Neural progenitor cell (in vitro differentiated cells): ENCODE measurements at regions not wholly inside any gene's neighbourhood (a gene's known extent, or its start where the extent isn't known, plus 50 kb on each side); places are given as distances from the start of the nearest gene placed in this dataset.
A peak's percentile ranks its signal among the peaks of the same experiment; 100 is the strongest.

Experiments used
- DNase-seq: peaks from one replicate; pipeline ENCODE4 v3.0.0-alpha.2; 2016; ENCODE audit warnings: low spot score
- H2AFZ ChIP-seq: fragments of 200-600 bp; sonication (generic); replicated peaks from 2 replicates; pipeline ENCODE4 v1.6.1; 2016; ENCODE audit warnings: antibody characterized with exemption
- H3F3A ChIP-seq: fragments of 200-600 bp; sonication (generic); 2 replicates; pipeline ENCODE4 v1.6.1; 2016; ENCODE audit warnings: antibody characterized with exemption, low read depth
- H3K27ac ChIP-seq: fragments of 200-600 bp; sonication (generic); 2 replicates; pipeline ENCODE4 v1.5.1; 2016; ENCODE audit warnings: mild to moderate bottlenecking
- H3K27me3 ChIP-seq: fragments of 200-600 bp; sonication (generic); 2 replicates; pipeline ENCODE4 v1.6.1; 2016; ENCODE audit warnings: mild to moderate bottlenecking, moderate library complexity
- H3K36me3 ChIP-seq: fragments of 200-600 bp; sonication (generic); 2 replicates; pipeline ENCODE4 v1.5.1; 2016
- H3K4me1 ChIP-seq: fragments of 200-600 bp; sonication (generic); 2 replicates; pipeline ENCODE4 v1.6.1; 2016; ENCODE audit warnings: mixed run types
- H3K4me2 ChIP-seq: fragments of 200-600 bp; sonication (generic); 2 replicates; pipeline ENCODE4 v1.6.1; 2016
- H3K4me3 ChIP-seq: fragments of 200-600 bp; sonication (generic); 2 replicates; pipeline ENCODE4 v1.5.1; 2016
- H3K79me2 ChIP-seq: fragments of 200-600 bp; sonication (generic); 2 replicates; pipeline ENCODE4 v1.6.1; 2016; ENCODE audit warnings: low read depth
- H3K9ac ChIP-seq: fragments of 200-600 bp; sonication (generic); 2 replicates; pipeline ENCODE4 v1.6.1; 2016
- H3K9me3 ChIP-seq: fragments of 200-600 bp; sonication (generic); 2 replicates; pipeline ENCODE4 v1.5.1; 2016; ENCODE audit warnings: low read depth
- H4K20me1 ChIP-seq: fragments of 200-600 bp; sonication (generic); 2 replicates; pipeline ENCODE4 v1.6.1; 2016; ENCODE audit warnings: low read depth
- H3K27ac Mint-ChIP-seq: 3 replicates; pipeline ENCODE4 v1.8.0; 2021; ENCODE audit warnings: mixed read lengths
- H3K27me3 Mint-ChIP-seq: 2 replicates; pipeline ENCODE4 v1.8.0; 2022; ENCODE audit warnings: low read depth, mild to moderate bottlenecking, inconsistent platforms, moderate library complexity, mixed read lengths; ENCODE audit not compliant: insufficient read depth
- H3K36me3 Mint-ChIP-seq: 3 replicates; pipeline ENCODE4 v1.8.0; 2021; ENCODE audit warnings: mixed read lengths
- H3K4me1 Mint-ChIP-seq: 3 replicates; pipeline ENCODE4 v1.8.0; 2021; ENCODE audit warnings: mixed read lengths
- H3K4me3 Mint-ChIP-seq: 3 replicates; pipeline ENCODE4 v1.8.0; 2021; ENCODE audit warnings: mild to moderate bottlenecking, moderate library complexity, mixed read lengths
- H3K9me3 Mint-ChIP-seq: 3 replicates; pipeline ENCODE4 v1.8.0; 2020; ENCODE audit warnings: mixed read lengths
- CTCF ChIP-seq: fragments of 200-600 bp; sonication (generic); IDR thresholded peaks from 2 replicates; pipeline ENCODE4 v1.5.1; 2017; ENCODE audit warnings: antibody characterized with exemption, mild to moderate bottlenecking
- EZH2 ChIP-seq: fragments of 200-600 bp; sonication (generic); IDR thresholded peaks from 2 replicates; pipeline ENCODE4 v1.6.1; 2017; ENCODE audit warnings: antibody characterized with exemption, mild to moderate bottlenecking, moderate library complexity
- EZH2phosphoT487 ChIP-seq: fragments of 200-600 bp; sonication (generic); IDR thresholded peaks from 2 replicates; pipeline ENCODE4 v1.6.1; 2017; ENCODE audit warnings: antibody characterized with exemption

GRCh38 chrX:5100004-5100403, 1128.7 kb downstream of the NLGN4X start:
- H3K4me3 ChIP-seq, result no peak overlapping the region
- no peak overlapping the region for H3K9ac ChIP-seq
- no peaks in the 10 kb centered on the region for H3K9me3 ChIP-seq
- Mint-ChIP-seq H3K27ac (no peak overlapping the region), H3K4me1 (no peaks in the 10 kb centered on the region), H3K27me3 (no peaks in the 10 kb centered on the region), H3K9me3 (peaks cover 7% of the 10 kb centered on the region), H3K36me3 (no peaks in the 10 kb centered on the region), H3K4me3 (no peak overlapping the region)
- H3K4me2 ChIP-seq, result no peak overlapping the region
- H2AFZ ChIP-seq, result no peak overlapping the region
- no peaks in the 10 kb centered on the region for H3K79me2 ChIP-seq
- no peaks in the 10 kb centered on the region for H3K27me3 ChIP-seq
- H4K20me1 ChIP-seq, result no peaks in the 10 kb centered on the region
- no peaks in the 10 kb centered on the region for H3K4me1 ChIP-seq
- TF ChIP-seq EZH2 (no peak), EZH2phosphoT487 (no peak), CTCF (no peak)
- no peaks in the 10 kb centered on the region for H3K36me3 ChIP-seq
- H3K27ac ChIP-seq, result no peak overlapping the region
- no peaks in the 10 kb centered on the region for H3F3A ChIP-seq
- no peak for DNase-seq

- no peak for TF ChIP-seq EZH2
- no peak for TF ChIP-seq EZH2phosphoT487
- no peak for TF ChIP-seq CTCF
- no peak overlapping the region for H3K27ac ChIP-seq
Measured at GRCh38 chrX:5086388-5086787, 1142.3 kb downstream of the NLGN4X start.

GRCh38 chrX:5084279-5084678, 1144.4 kb downstream of the NLGN4X start:
- Histone ChIP-seq H3K9me3 (no peaks in the 10 kb centered on the region), H3K79me2 (no peaks in the 10 kb centered on the region), H3K4me1 (no peaks in the 10 kb centered on the region), H3K4me3 (no peak overlapping the region), H3F3A (no peaks in the 10 kb centered on the region), H3K9ac (no peak overlapping the region), H3K36me3 (no peaks in the 10 kb centered on the region), H2AFZ (peak overlapping the region; percentile 57), H3K4me2 (no peak overlapping the region), H4K20me1 (no peaks in the 10 kb centered on the region), H3K27me3 (no peaks in the 10 kb centered on the region), H3K27ac (no peak overlapping the region)
- no peak overlapping the region for H3K4me3 Mint-ChIP-seq
- no peaks in the 10 kb centered on the region for H3K27me3 Mint-ChIP-seq
- TF ChIP-seq EZH2 (no peak), EZH2phosphoT487 (no peak), CTCF (no peak)
- peaks cover 7% of the 10 kb centered on the region for H3K4me1 Mint-ChIP-seq
- H3K27ac Mint-ChIP-seq, result no peak overlapping the region
- H3K9me3 Mint-ChIP-seq, result peaks cover 5% of the 10 kb centered on the region
- no peaks in the 10 kb centered on the region for H3K36me3 Mint-ChIP-seq
- DNase-seq, result no peak

More at GRCh38 chrX:5086388-5086787, 1142.3 kb downstream of the NLGN4X start:
- no peak overlapping the region for H3K4me3 Mint-ChIP-seq
- H3K27ac Mint-ChIP-seq, result no peak overlapping the region
- H3F3A ChIP-seq, result no peaks in the 10 kb centered on the region
- no peak overlapping the region for H3K4me2 ChIP-seq
- no peak overlapping the region for H3K9ac ChIP-seq
- no peaks in the 10 kb centered on the region for H4K20me1 ChIP-seq
- H2AFZ ChIP-seq, result no peak overlapping the region
- H3K27me3 ChIP-seq, result no peaks in the 10 kb centered on the region
- H3K9me3 ChIP-seq, result no peaks in the 10 kb centered on the region
- H3K4me1 ChIP-seq, result no peaks in the 10 kb centered on the region
- H3K9me3 Mint-ChIP-seq, result no peaks in the 10 kb centered on the region
- H3K4me1 Mint-ChIP-seq, result peaks cover 7% of the 10 kb centered on the region
- H3K4me3 ChIP-seq, result no peak overlapping the region
- H3K79me2 ChIP-seq, result no peaks in the 10 kb centered on the region
- no peaks in the 10 kb centered on the region for H3K27me3 Mint-ChIP-seq
- DNase-seq, result no peak
- H3K36me3 ChIP-seq, result no peaks in the 10 kb centered on the region
- no peaks in the 10 kb centered on the region for H3K36me3 Mint-ChIP-seq

GRCh38 chrX:5082705-5083104, 1146.0 kb downstream of the NLGN4X start:
- Histone ChIP-seq H4K20me1 (no peaks in the 10 kb centered on the region), H3K36me3 (no peaks in the 10 kb centered on the region), H2AFZ (no peak overlapping the region), H3K79me2 (no peaks in the 10 kb centered on the region), H3K27me3 (no peaks in the 10 kb centered on the region), H3F3A (no peaks in the 10 kb centered on the region), H3K27ac (no peak overlapping the region), H3K4me3 (no peak overlapping the region), H3K9ac (no peak overlapping the region), H3K9me3 (no peaks in the 10 kb centered on the region), H3K4me1 (no peaks in the 10 kb centered on the region), H3K4me2 (no peak overlapping the region)
- H3K4me3 Mint-ChIP-seq, result no peak overlapping the region
- H3K27ac Mint-ChIP-seq, result no peak overlapping the region
- no peaks in the 10 kb centered on the region for H3K36me3 Mint-ChIP-seq
- TF ChIP-seq EZH2phosphoT487, result no peak
- TF ChIP-seq EZH2, result no peak
- TF ChIP-seq CTCF, result no peak
- H3K27me3 Mint-ChIP-seq, result no peaks in the 10 kb centered on the region
- DNase-seq, result no peak
- H3K9me3 Mint-ChIP-seq, result peaks cover 5% of the 10 kb centered on the region
- H3K4me1 Mint-ChIP-seq, result peaks cover 7% of the 10 kb centered on the region
